ENCODE measurements at regions not wholly inside any gene's neighbourhood (a gene's known extent, or its start where the extent isn't known, plus 50 kb on each side); places are given as distances from the start of the nearest gene placed in this dataset.

- Histone ChIP-seq H3K27me3 (no peaks in the 10 kb centered on the region), H3K36me3 (ENCODE audit: low read depth, missing control alignments) (no peaks in the 10 kb centered on the region), H3K27ac (no peak overlapping the region), H3K9me3 (no peaks in the 10 kb centered on the region), H3K4me3 (no peak overlapping the region), H3K4me1 (no peaks in the 10 kb centered on the region)
- no peak for TF ChIP-seq POLR2A (IDR thresholded peaks at IDR 0.05)
- no peak for TF ChIP-seq CTCF (IDR thresholded peaks at IDR 0.05)
- intact Hi-C loops (cut with DNase I; ENCODE audit: low total_unique reads) = no loop called here
- no peak for DNase-seq
- WGBS, 2 donors = 80 to 88% methylated on average over 2 of the region's 2 CpGs
These were observed 748.8 kb downstream of the XPNPEP1 start for GRCh38 chr10:109174526-109174925.

- no peak for DNase-seq
These were observed 749.4 kb downstream of the XPNPEP1 start for GRCh38 chr10:109173937-109174336.

GRCh38 chr10:109173121-109173520, 750.2 kb downstream of the XPNPEP1 start:
- Histone ChIP-seq H3K36me3 (ENCODE audit: low read depth, missing control alignments) (no peaks in the 10 kb centered on the region), H3K4me3 (no peak overlapping the region), H3K4me1 (no peaks in the 10 kb centered on the region), H3K27me3 (no peaks in the 10 kb centered on the region), H3K27ac (no peak overlapping the region), H3K9me3 (no peaks in the 10 kb centered on the region)
- WGBS, 2 donors = 26 to 41% methylated on average over 2 of the region's 2 CpGs
- TF ChIP-seq CTCF (IDR thresholded peaks at IDR 0.05) = no peak
- no peak for TF ChIP-seq POLR2A (IDR thresholded peaks at IDR 0.05)
- DNase-seq = no peak
- intact Hi-C loops (cut with DNase I; ENCODE audit: low total_unique reads) = no loop called here

More at GRCh38 chr10:109173937-109174336, 749.4 kb downstream of the XPNPEP1 start:
- TF ChIP-seq CTCF (IDR thresholded peaks at IDR 0.05) (no peak), POLR2A (IDR thresholded peaks at IDR 0.05) (no peak)
- Histone ChIP-seq H3K4me1 (no peaks in the 10 kb centered on the region), H3K4me3 (no peak overlapping the region), H3K27ac (no peak overlapping the region), H3K36me3 (ENCODE audit: low read depth, missing control alignments) (no peaks in the 10 kb centered on the region), H3K27me3 (no peaks in the 10 kb centered on the region), H3K9me3 (no peaks in the 10 kb centered on the region)
- 24% methylated on average over 2 of the region's 2 CpGs for WGBS, 2 donors
- intact Hi-C loops (cut with DNase I; ENCODE audit: low total_unique reads) = no loop called here

- H3K4me3 ChIP-seq = no peak overlapping the region
- no peaks in the 10 kb centered on the region for H3K36me3 ChIP-seq (ENCODE audit: low read depth, missing control alignments)
- no peak for DNase-seq
- TF ChIP-seq CTCF (IDR thresholded peaks at IDR 0.05) = no peak
- TF ChIP-seq POLR2A (IDR thresholded peaks at IDR 0.05) = no peak
- intact Hi-C loops (cut with DNase I; ENCODE audit: low total_unique reads) = no loop called here
- H3K4me1 ChIP-seq = no peaks in the 10 kb centered on the region
- no peak overlapping the region for H3K27ac ChIP-seq
- no peaks in the 10 kb centered on the region for H3K27me3 ChIP-seq
- H3K9me3 ChIP-seq = no peaks in the 10 kb centered on the region
These were observed 756.4 kb downstream of the XPNPEP1 start for GRCh38 chr10:109166935-109167334.

- 71 to 83% methylated on average over 4 of the region's 4 CpGs for WGBS, 2 donors
- Histone ChIP-seq H3K4me3 (no peak overlapping the region), H3K27ac (no peak overlapping the region), H3K4me1 (no peaks in the 10 kb centered on the region), H3K9me3 (no peaks in the 10 kb centered on the region), H3K27me3 (no peaks in the 10 kb centered on the region), H3K36me3 (ENCODE audit: low read depth, missing control alignments) (no peaks in the 10 kb centered on the region)
- intact Hi-C loops (cut with DNase I; ENCODE audit: low total_unique reads) = no loop called here
- TF ChIP-seq POLR2A (IDR thresholded peaks at IDR 0.05) (no peak), CTCF (IDR thresholded peaks at IDR 0.05) (no peak)
- no peak for DNase-seq
These were observed 764.0 kb downstream of the XPNPEP1 start for GRCh38 chr10:109159351-109159750.

Measured in testis (tissue), 2 donors.